Mammary epithelial cell (primary cell): ENCODE measurements at regions not wholly inside any gene's neighbourhood (a gene's known extent, or its start where the extent isn't known, plus 50 kb on each side); places are given as distances from the start of the nearest gene placed in this dataset.

ENCODE experiments used
- CTCF ChIP-seq, 2 donors: IDR thresholded peaks in 1 of 2; conservative IDR thresholded peaks in 1 of 2; 2 replicates each; pipeline ENCODE4 v1.5.1; 2011 to 2012; ENCODE audit warnings: inconsistent platforms in 2 of 2, low read length in 2 of 2, mild to moderate bottlenecking in 2 of 2, control low read depth in 1 of 2, low read depth in 1 of 2; ENCODE audit not compliant: insufficient read depth in 1 of 2; ENCODE audit errors: extremely low read depth in 1 of 2
- EZH2 ChIP-seq: IDR thresholded peaks from 2 replicates; pipeline ENCODE4 v1.6.1; 2012; ENCODE audit warnings: low read length, inconsistent platforms, borderline replicate concordance

GRCh38 chr21:16005996-16006395 lies 276.2 kb downstream of the USP25 start:
- TF ChIP-seq CTCF (conservative IDR thresholded peaks at IDR 0.05 in 1 of 2, IDR thresholded peaks at IDR 0.05 in 1 of 2; ENCODE audit: extremely low read depth in 1 of 2, insufficient read depth in 1 of 2, low read depth in 1 of 2, low read length in 2 of 2) (no peak), EZH2 (no peak)
